ENCODE measurements at regions not wholly inside any gene's neighbourhood (a gene's known extent, or its start where the extent isn't known, plus 50 kb on each side); places are given as distances from the start of the nearest gene placed in this dataset.
A peak's percentile ranks its signal among the peaks of the same experiment; 100 is the strongest.
"Not testable (repeated sequence)": the region's sequence is repeated elsewhere in the genome, so short reads cannot be mapped to it uniquely, and the experiment has no call there.

- DNase-seq: no peak
These were observed 229.1 kb upstream of the JARID2 start for GRCh38 chr6:15016813-15017212.

GRCh38 chr6:15017261-15017660, 228.6 kb upstream of the JARID2 start:
- DNase-seq: no peak

- DNase-seq: no peak
These were observed 228.1 kb upstream of the JARID2 start for GRCh38 chr6:15017803-15018202.

GRCh38 chr6:15020119-15020770, 225.6 kb upstream of the JARID2 start:
- no peak for DNase-seq

GRCh38 chr6:15021074-15021473, 224.8 kb upstream of the JARID2 start:
- DNase-seq: no peak

- DNase-seq: not testable (repeated sequence)
These were observed 222.9 kb upstream of the JARID2 start for GRCh38 chr6:15023018-15023417.

GRCh38 chr6:15023448-15023847, 222.4 kb upstream of the JARID2 start:
- no peak for DNase-seq

GRCh38 chr6:15025446-15025845, 220.4 kb upstream of the JARID2 start:
- DNase-seq: no peak

- DNase-seq: peak; percentile 78
These were observed 219.0 kb upstream of the JARID2 start for GRCh38 chr6:15026832-15027231.

GRCh38 chr6:15027472-15027871, 218.4 kb upstream of the JARID2 start:
- no peak for DNase-seq

- DNase-seq: no peak
These were observed 213.9 kb upstream of the JARID2 start for GRCh38 chr6:15032015-15032414.

GRCh38 chr6:15033850-15034203, 212.0 kb upstream of the JARID2 start:
- no peak for DNase-seq

GRCh38 chr6:15036690-15037245, 209.1 kb upstream of the JARID2 start:
- DNase-seq: peak; percentile 18

- no peak for DNase-seq
These were observed 208.6 kb upstream of the JARID2 start for GRCh38 chr6:15037253-15037652.

- no peak for DNase-seq
These were observed 207.7 kb upstream of the JARID2 start for GRCh38 chr6:15038013-15038791.

- no peak for DNase-seq
These were observed 206.7 kb upstream of the JARID2 start for GRCh38 chr6:15039136-15039535.

GRCh38 chr6:15042938-15043337, 202.9 kb upstream of the JARID2 start:
- no peak for DNase-seq

GRCh38 chr6:15044146-15044882, 201.6 kb upstream of the JARID2 start:
- DNase-seq: no peak

GRCh38 chr6:15044948-15045347, 200.9 kb upstream of the JARID2 start:
- DNase-seq: no peak

GRCh38 chr6:15046751-15047150, 199.1 kb upstream of the JARID2 start:
- DNase-seq: no peak

- DNase-seq: no peak
These were observed 197.5 kb upstream of the JARID2 start for GRCh38 chr6:15048367-15048766.

- no peak for DNase-seq
These were observed 187.4 kb upstream of the JARID2 start for GRCh38 chr6:15058200-15059061.

GRCh38 chr6:15061180-15061641, 184.7 kb upstream of the JARID2 start:
- no peak for DNase-seq
